ENCODE measurements at regions not wholly inside any gene's neighbourhood (a gene's known extent, or its start where the extent isn't known, plus 50 kb on each side); places are given as distances from the start of the nearest gene placed in this dataset.

GRCh38 chr13:39111145-39111544 lies 72.9 kb downstream of the NHLRC3 start:
- TF ChIP-seq CTCF (conservative IDR thresholded peaks at IDR 0.05) (no peak), ZFX (IDR thresholded peaks at IDR 0.05) (no peak)
- H3K27ac ChIP-seq: no peak overlapping the region

- TF ChIP-seq CTCF (conservative IDR thresholded peaks at IDR 0.05) (no peak), ZFX (IDR thresholded peaks at IDR 0.05) (no peak)
- no peak overlapping the region for H3K27ac ChIP-seq
These were observed 81.2 kb downstream of the NHLRC3 start for GRCh38 chr13:39119422-39119821.

GRCh38 chr13:39123578-39123977 lies 85.3 kb downstream of the NHLRC3 start:
- TF ChIP-seq ZFX (IDR thresholded peaks at IDR 0.05) (no peak), CTCF (conservative IDR thresholded peaks at IDR 0.05) (no peak)
- H3K27ac ChIP-seq: no peak overlapping the region

GRCh38 chr13:39129213-39129612 lies 91.0 kb downstream of the NHLRC3 start:
- TF ChIP-seq ZFX (IDR thresholded peaks at IDR 0.05) (no peak), CTCF (conservative IDR thresholded peaks at IDR 0.05) (no peak)
- H3K27ac ChIP-seq: no peak overlapping the region

GRCh38 chr13:39130301-39130700 lies 92.0 kb downstream of the NHLRC3 start:
- no peak for TF ChIP-seq CTCF (conservative IDR thresholded peaks at IDR 0.05)
- TF ChIP-seq ZFX (IDR thresholded peaks at IDR 0.05): no peak
- no peak overlapping the region for H3K27ac ChIP-seq

GRCh38 chr13:39132286-39133230 lies 94.3 kb downstream of the NHLRC3 start:
- H3K27ac ChIP-seq: no peak overlapping the region
- TF ChIP-seq CTCF (conservative IDR thresholded peaks at IDR 0.05) (no peak), ZFX (IDR thresholded peaks at IDR 0.05) (no peak)

- no peak for TF ChIP-seq CTCF (conservative IDR thresholded peaks at IDR 0.05)
- TF ChIP-seq ZFX (IDR thresholded peaks at IDR 0.05): no peak
- H3K27ac ChIP-seq: no peak overlapping the region
These were observed 95.5 kb downstream of the NHLRC3 start for GRCh38 chr13:39133781-39134180.

All from C4-2B (cell line).